HCT116 (cell line): ENCODE measurements at regions not wholly inside any gene's neighbourhood (a gene's known extent, or its start where the extent isn't known, plus 50 kb on each side); places are given as distances from the start of the nearest gene placed in this dataset.

Experiments used
- ATAC-seq: fragments of 200-7000 bp; cut with Tn5 transposase; 2 replicates; pipeline ENCODE4 v1.9.1; 2020; ENCODE audit warnings: mild to moderate bottlenecking, moderate library complexity
- BruUV-seq: library from RNA; stranded (reverse); fragments of 400-500 nt; replicated peaks from 2 replicates; lab custom pipeline; 2021; lab: Mats Ljungman, UMichigan
- CTCF ChIA-PET: fragments of 300-600 bp; sonication (Branson Sonifier 250); formaldehyde crosslinking; loops from one replicate; lab custom pipeline; 2021; ENCODE audit warnings: antibody characterized with exemption; lab: Charles Lee
- POLR2A ChIA-PET: fragments of 300-600, 350-600 bp; sonication (Branson Sonifier 250); formaldehyde crosslinking; loops from one replicate; lab custom pipeline; 2021; ENCODE audit warnings: antibody characterized with exemption; lab: Charles Lee
- RAD21 ChIA-PET, 2 experiments: fragments of 300-600 bp; sonication (Branson Sonifier 250); formaldehyde crosslinking; loops; one replicate each; lab custom pipeline; 2023; ENCODE audit warnings: low total read pairs in 2 of 2; ENCODE audit not compliant: uncharacterized antibody in 2 of 2, unreplicated experiment in 2 of 2, low non-redundant PET in 1 of 2; lab: Charles Lee
- DNase-seq: peaks from one replicate; pipeline ENCODE4 v3.0.0-alpha.2; 2010; ENCODE audit warnings: low read depth, low spot score
- H2AFZ ChIP-seq: fragments of 200-600 bp; shearing (Covaris generic), sonication (generic); 2 replicates; pipeline ENCODE4 v1.6.1; 2017; ENCODE audit warnings: low read depth, mixed run types, mixed read lengths, antibody characterized with exemption, low read length; ENCODE audit not compliant: poor library complexity, severe bottlenecking
- H3K27ac ChIP-seq: 2 replicates; pipeline ENCODE4 v1.5.1; 2012; ENCODE audit warnings: low read depth, low read length
- H3K27me3 ChIP-seq: fragments of 200-600 bp; sonication (generic); 2 replicates; pipeline ENCODE4 v1.6.1; 2016; ENCODE audit warnings: mixed run types, low read length, mixed read lengths; ENCODE audit not compliant: insufficient read depth
- H3K36me3 ChIP-seq, 2 experiments: fragments of 200-500 bp in 1 of 2; fragments of 200-600 bp in 1 of 2; sonication (Bioruptor generic) in 1 of 2; sonication (generic) in 1 of 2; 2 replicates each; pipeline versions ENCODE4 v1.5.1 to v1.6.1; 2014 to 2016; ENCODE audit warnings: low read length in 2 of 2, inconsistent platforms in 1 of 2, mixed read lengths in 1 of 2, mixed run types in 1 of 2; ENCODE audit not compliant: insufficient read depth in 2 of 2, control insufficient read depth in 1 of 2
- H3K4me1 ChIP-seq, 2 experiments: fragments of 200-600 bp in 1 of 2; sonication (generic) in 1 of 2; 2 replicates each; pipeline versions ENCODE4 v1.5.1 to v1.6.1; 2012 to 2017; ENCODE audit warnings: low read length in 2 of 2, inconsistent platforms in 1 of 2, mild to moderate bottlenecking in 1 of 2, mixed read lengths in 1 of 2, mixed run types in 1 of 2, moderate library complexity in 1 of 2; ENCODE audit not compliant: insufficient read depth in 2 of 2, control insufficient read depth in 1 of 2
- H3K4me2 ChIP-seq: fragments of 200-600 bp; sonication (generic); 2 replicates; pipeline ENCODE4 v1.6.1; 2017; ENCODE audit warnings: mixed run types, low read length, mixed read lengths
- H3K4me3 ChIP-seq, 2 experiments: fragments of 200-600 bp in 1 of 2; sonication (generic) in 1 of 2; replicated peaks in 1 of 2; 2 replicates each; pipeline ENCODE4 v1.5.1; 2011 to 2016; ENCODE audit warnings: low read length in 2 of 2, control low read depth in 1 of 2, low read depth in 1 of 2, mild to moderate bottlenecking in 1 of 2, mixed read lengths in 1 of 2, mixed run types in 1 of 2
- H3K79me2 ChIP-seq: fragments of 200-600 bp; sonication (generic); 2 replicates; pipeline ENCODE4 v1.6.1; 2017; ENCODE audit warnings: mild to moderate bottlenecking, mixed run types, low read length, moderate library complexity, mixed read lengths; ENCODE audit not compliant: insufficient read depth
- H3K9ac ChIP-seq: fragments of 200-600 bp; sonication (generic); 2 replicates; pipeline ENCODE4 v1.6.1; 2016; ENCODE audit warnings: low read length, mixed read lengths
- H3K9me2 ChIP-seq: fragments of 200-600 bp; sonication (generic), shearing (Covaris generic); 2 replicates; pipeline ENCODE4 v1.6.1; 2017; ENCODE audit warnings: mixed run types, mild to moderate bottlenecking, moderate library complexity; ENCODE audit not compliant: insufficient read depth
- H3K9me3 ChIP-seq, 2 experiments: fragments of 200-500 bp in 1 of 2; fragments of 200-600 bp in 1 of 2; sonication (Bioruptor generic) in 1 of 2; sonication (generic) in 1 of 2; 2 replicates each; pipeline ENCODE4 v1.6.1; 2014 to 2017; ENCODE audit warnings: low read length in 2 of 2, mixed read lengths in 2 of 2, inconsistent platforms in 1 of 2, low read depth in 1 of 2, mild to moderate bottlenecking in 1 of 2, mixed run types in 1 of 2, moderate library complexity in 1 of 2; ENCODE audit not compliant: control insufficient read depth in 1 of 2, insufficient read depth in 1 of 2
- H4K20me1 ChIP-seq: fragments of 200-600 bp; sonication (generic), shearing (Covaris generic); 2 replicates; pipeline ENCODE4 v1.6.1; 2017; ENCODE audit warnings: mixed run types, mild to moderate bottlenecking, moderate library complexity; ENCODE audit not compliant: insufficient read depth
- ATF3 ChIP-seq: IDR thresholded peaks from 2 replicates; pipeline ENCODE4 v1.6.1; 2012
- CEBPB ChIP-seq: IDR thresholded peaks from 2 replicates; pipeline ENCODE4 v1.6.1; 2012; ENCODE audit warnings: low read depth
- CTCF ChIP-seq, 3 experiments: fragments of 200-600 bp in 1 of 3; sonication (generic) in 1 of 3; IDR thresholded peaks in 2 of 3; conservative IDR thresholded peaks in 1 of 3; 2 replicates each; pipeline ENCODE4 v1.5.1; 2012 to 2017; ENCODE audit warnings: low read depth in 2 of 3, low read length in 2 of 3, antibody characterized with exemption in 1 of 3, borderline replicate concordance in 1 of 3, control low read depth in 1 of 3, mild to moderate bottlenecking in 1 of 3, mixed read lengths in 1 of 3, mixed run types in 1 of 3, moderate library complexity in 1 of 3; ENCODE audit not compliant: insufficient read depth in 1 of 3
- EZH2 ChIP-seq: fragments of 200-600 bp; sonication (generic); IDR thresholded peaks from 2 replicates; pipeline ENCODE4 v1.6.1; 2017; ENCODE audit warnings: antibody characterized with exemption, mixed run types
- EZH2phosphoT487 ChIP-seq: fragments of 200-600 bp; IDR thresholded peaks from 2 replicates; pipeline ENCODE4 v1.6.1; 2018; ENCODE audit warnings: antibody characterized with exemption, borderline replicate concordance
- FOSL1 ChIP-seq: IDR thresholded peaks from 2 replicates; pipeline ENCODE4 v1.6.1; 2012; ENCODE audit warnings: low read depth
- POLR2A ChIP-seq: IDR thresholded peaks from 2 replicates; pipeline ENCODE4 v1.7.0; 2011; ENCODE audit warnings: borderline replicate concordance; ENCODE audit not compliant: insufficient read depth, insufficient read length; ENCODE audit errors: extremely low read depth
- SIN3A ChIP-seq: IDR thresholded peaks from 2 replicates; pipeline ENCODE4 v1.6.1; 2012; ENCODE audit warnings: low read depth
- SRF ChIP-seq: IDR thresholded peaks from 2 replicates; pipeline ENCODE4 v1.6.1; 2012; ENCODE audit warnings: low read depth
- ZFX ChIP-seq: fragments of 450-650 bp; IDR thresholded peaks from 2 replicates; pipeline ENCODE4 v1.6.1; 2017
- ZNF274 ChIP-seq: fragments of 200-500 bp; sonication (Bioruptor generic); IDR thresholded peaks from 2 replicates; pipeline ENCODE4 v1.6.1; 2014; ENCODE audit warnings: mild to moderate bottlenecking, low read depth, low read length, inconsistent platforms
- intact Hi-C: fragments of 100-400 bp; cut with micrococcal nuclease; formaldehyde crosslinking; loops from 2 replicates; pipeline ENCODE4 v1.10.0; 2022
- TF ChIP-seq, protein P1 (sequence below): IDR thresholded peaks from 2 replicates; pipeline ENCODE4 v1.6.1; 2012; ENCODE audit warnings: low read depth
- TF ChIP-seq, protein P2 (sequence below): IDR thresholded peaks from 2 replicates; pipeline ENCODE4 v1.6.1; 2011; ENCODE audit warnings: mild to moderate bottlenecking, low read length, moderate library complexity; ENCODE audit not compliant: insufficient replicate concordance; ENCODE audit errors: extremely low read depth

GRCh38 chr6:102677225-102677624, 1283.7 kb downstream of the GRIK2 start (continued):
- TF ChIP-seq, protein P1, sequence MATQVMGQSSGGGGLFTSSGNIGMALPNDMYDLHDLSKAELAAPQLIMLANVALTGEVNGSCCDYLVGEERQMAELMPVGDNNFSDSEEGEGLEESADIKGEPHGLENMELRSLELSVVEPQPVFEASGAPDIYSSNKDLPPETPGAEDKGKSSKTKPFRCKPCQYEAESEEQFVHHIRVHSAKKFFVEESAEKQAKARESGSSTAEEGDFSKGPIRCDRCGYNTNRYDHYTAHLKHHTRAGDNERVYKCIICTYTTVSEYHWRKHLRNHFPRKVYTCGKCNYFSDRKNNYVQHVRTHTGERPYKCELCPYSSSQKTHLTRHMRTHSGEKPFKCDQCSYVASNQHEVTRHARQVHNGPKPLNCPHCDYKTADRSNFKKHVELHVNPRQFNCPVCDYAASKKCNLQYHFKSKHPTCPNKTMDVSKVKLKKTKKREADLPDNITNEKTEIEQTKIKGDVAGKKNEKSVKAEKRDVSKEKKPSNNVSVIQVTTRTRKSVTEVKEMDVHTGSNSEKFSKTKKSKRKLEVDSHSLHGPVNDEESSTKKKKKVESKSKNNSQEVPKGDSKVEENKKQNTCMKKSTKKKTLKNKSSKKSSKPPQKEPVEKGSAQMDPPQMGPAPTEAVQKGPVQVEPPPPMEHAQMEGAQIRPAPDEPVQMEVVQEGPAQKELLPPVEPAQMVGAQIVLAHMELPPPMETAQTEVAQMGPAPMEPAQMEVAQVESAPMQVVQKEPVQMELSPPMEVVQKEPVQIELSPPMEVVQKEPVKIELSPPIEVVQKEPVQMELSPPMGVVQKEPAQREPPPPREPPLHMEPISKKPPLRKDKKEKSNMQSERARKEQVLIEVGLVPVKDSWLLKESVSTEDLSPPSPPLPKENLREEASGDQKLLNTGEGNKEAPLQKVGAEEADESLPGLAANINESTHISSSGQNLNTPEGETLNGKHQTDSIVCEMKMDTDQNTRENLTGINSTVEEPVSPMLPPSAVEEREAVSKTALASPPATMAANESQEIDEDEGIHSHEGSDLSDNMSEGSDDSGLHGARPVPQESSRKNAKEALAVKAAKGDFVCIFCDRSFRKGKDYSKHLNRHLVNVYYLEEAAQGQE = no peak
- no peak for TF ChIP-seq EZH2phosphoT487
- no peak for TF ChIP-seq ATF3
- no peak for TF ChIP-seq SRF
- TF ChIP-seq CEBPB = no peak
- no peak for TF ChIP-seq EZH2
- TF ChIP-seq SIN3A = no peak

DNA sequence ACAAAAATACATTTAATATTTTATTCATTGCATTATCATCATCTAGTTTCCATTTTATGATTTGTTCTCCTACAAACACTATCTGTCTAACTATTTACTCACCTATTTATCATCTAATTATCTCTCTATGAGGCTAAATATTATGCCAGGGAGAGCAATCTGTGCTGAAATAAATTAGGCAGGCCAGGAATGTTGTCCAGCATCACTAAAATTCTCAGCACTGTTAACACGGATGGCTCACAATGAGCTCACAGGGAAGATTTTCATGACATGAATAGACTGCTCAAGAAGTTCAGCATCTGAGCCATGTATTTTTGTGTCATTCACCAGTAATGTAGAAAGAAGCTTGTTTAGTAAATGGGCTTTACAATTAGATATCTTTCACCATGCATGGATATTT, 1277.2 kb downstream of the GRIK2 start:
- no peaks in the 10 kb centered on the region for H3K36me3 ChIP-seq
- peaks cover 8% of the 10 kb centered on the region; the same call in 1 of the 2 replicates for H3K9me2 ChIP-seq
- ChIA-PET CTCF (no interaction called here), POLR2A (no interaction called here), RAD21 (no interaction called here)
- no peak overlapping the region for H3K9ac ChIP-seq
- no peaks in the 10 kb centered on the region for H3K27me3 ChIP-seq
- no peak overlapping the region for H3K4me3 ChIP-seq
- no peak overlapping the region for H3K27ac ChIP-seq
- no TSS peak for BruUV-seq
- no peak overlapping the region for H2AFZ ChIP-seq
- intact Hi-C loops = no loop called here
- H3K4me1 ChIP-seq = no peaks in the 10 kb centered on the region
- ATAC-seq = no peak
- no peaks in the 10 kb centered on the region for H3K79me2 ChIP-seq
- H3K4me2 ChIP-seq = no peak overlapping the region
- DNase-seq = no peak
- H3K9me3 ChIP-seq = no peaks in the 10 kb centered on the region
- no peaks in the 10 kb centered on the region for H4K20me1 ChIP-seq
- TF ChIP-seq FOSL1 = no peak
- TF ChIP-seq POLR2A = no peak
- TF ChIP-seq EZH2phosphoT487 = no peak
- TF ChIP-seq ZFX = no peak
- no peak for TF ChIP-seq ZNF274
- TF ChIP-seq, protein P2, sequence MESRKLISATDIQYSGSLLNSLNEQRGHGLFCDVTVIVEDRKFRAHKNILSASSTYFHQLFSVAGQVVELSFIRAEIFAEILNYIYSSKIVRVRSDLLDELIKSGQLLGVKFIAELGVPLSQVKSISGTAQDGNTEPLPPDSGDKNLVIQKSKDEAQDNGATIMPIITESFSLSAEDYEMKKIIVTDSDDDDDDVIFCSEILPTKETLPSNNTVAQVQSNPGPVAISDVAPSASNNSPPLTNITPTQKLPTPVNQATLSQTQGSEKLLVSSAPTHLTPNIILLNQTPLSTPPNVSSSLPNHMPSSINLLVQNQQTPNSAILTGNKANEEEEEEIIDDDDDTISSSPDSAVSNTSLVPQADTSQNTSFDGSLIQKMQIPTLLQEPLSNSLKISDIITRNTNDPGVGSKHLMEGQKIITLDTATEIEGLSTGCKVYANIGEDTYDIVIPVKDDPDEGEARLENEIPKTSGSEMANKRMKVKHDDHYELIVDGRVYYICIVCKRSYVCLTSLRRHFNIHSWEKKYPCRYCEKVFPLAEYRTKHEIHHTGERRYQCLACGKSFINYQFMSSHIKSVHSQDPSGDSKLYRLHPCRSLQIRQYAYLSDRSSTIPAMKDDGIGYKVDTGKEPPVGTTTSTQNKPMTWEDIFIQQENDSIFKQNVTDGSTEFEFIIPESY = no peak
- no peak for TF ChIP-seq SIN3A
- TF ChIP-seq SRF = no peak
- TF ChIP-seq, protein P1 = no peak
- no peak for TF ChIP-seq CTCF (IDR thresholded peaks at IDR 0.05 in 2 of 3, conservative IDR thresholded peaks at IDR 0.05 in 1 of 3; ENCODE audit: borderline replicate concordance in 1 of 3, insufficient read depth in 1 of 3, low read depth in 2 of 3, low read length in 2 of 3)
- no peak for TF ChIP-seq EZH2
